B cell (primary cell): ENCODE measurements at regions not wholly inside any gene's neighbourhood (a gene's known extent, or its start where the extent isn't known, plus 50 kb on each side); places are given as distances from the start of the nearest gene placed in this dataset.

Source experiments
- EZH2 ChIP-seq: IDR thresholded peaks from 2 replicates; pipeline ENCODE4 v1.6.1; 2012; ENCODE audit warnings: borderline replicate concordance, low read depth, mild to moderate bottlenecking, moderate library complexity, low read length; ENCODE audit not compliant: insufficient read depth, poor library complexity, severe bottlenecking
- TF ChIP-seq, protein P1 (sequence below): fragments of 200-600 bp; IDR thresholded peaks from one replicate; pipeline ENCODE4 v1.8.0; 2022; ENCODE audit warnings: antibody characterized with exemption, mild to moderate bottlenecking

GRCh38 chr6:95725344-95725743, 148.0 kb downstream of the MANEA start:
- TF ChIP-seq, protein P1, sequence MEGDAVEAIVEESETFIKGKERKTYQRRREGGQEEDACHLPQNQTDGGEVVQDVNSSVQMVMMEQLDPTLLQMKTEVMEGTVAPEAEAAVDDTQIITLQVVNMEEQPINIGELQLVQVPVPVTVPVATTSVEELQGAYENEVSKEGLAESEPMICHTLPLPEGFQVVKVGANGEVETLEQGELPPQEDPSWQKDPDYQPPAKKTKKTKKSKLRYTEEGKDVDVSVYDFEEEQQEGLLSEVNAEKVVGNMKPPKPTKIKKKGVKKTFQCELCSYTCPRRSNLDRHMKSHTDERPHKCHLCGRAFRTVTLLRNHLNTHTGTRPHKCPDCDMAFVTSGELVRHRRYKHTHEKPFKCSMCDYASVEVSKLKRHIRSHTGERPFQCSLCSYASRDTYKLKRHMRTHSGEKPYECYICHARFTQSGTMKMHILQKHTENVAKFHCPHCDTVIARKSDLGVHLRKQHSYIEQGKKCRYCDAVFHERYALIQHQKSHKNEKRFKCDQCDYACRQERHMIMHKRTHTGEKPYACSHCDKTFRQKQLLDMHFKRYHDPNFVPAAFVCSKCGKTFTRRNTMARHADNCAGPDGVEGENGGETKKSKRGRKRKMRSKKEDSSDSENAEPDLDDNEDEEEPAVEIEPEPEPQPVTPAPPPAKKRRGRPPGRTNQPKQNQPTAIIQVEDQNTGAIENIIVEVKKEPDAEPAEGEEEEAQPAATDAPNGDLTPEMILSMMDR: no peak
- no peak for TF ChIP-seq EZH2
